ENCODE measurements at regions not wholly inside any gene's neighbourhood (a gene's known extent, or its start where the extent isn't known, plus 50 kb on each side); places are given as distances from the start of the nearest gene placed in this dataset.
"Not testable (repeated sequence)": the region's sequence is repeated elsewhere in the genome, so short reads cannot be mapped to it uniquely, and the experiment has no call there.

- no peak for DNase-seq
These were observed 188.9 kb downstream of the SIPA1L2 start for GRCh38 chr1:232441036-232441411.

- no peak for DNase-seq
These were observed 189.5 kb downstream of the SIPA1L2 start for GRCh38 chr1:232440325-232441035.

DNA sequence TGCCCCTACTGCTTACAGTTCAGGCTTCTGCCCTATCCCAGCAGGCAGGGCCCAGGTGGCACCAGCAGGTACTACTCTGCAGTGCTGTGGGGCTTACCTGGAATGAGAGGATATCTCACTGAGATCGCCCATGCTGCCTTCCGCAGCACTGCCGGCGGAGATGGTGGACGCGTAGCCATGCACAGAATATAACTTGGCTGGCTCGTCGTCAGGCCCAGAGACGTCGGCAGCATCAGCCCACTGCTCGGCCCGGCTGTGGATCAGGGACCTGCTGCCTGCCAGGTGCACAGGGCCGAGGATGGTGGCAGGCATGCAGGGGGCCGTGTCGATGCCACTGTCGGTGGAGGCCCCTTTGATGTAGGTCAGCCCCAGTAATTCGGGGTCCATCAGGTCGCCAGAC lies 190.9 kb downstream of the SIPA1L2 start:
- DNase-seq = no peak

DNA sequence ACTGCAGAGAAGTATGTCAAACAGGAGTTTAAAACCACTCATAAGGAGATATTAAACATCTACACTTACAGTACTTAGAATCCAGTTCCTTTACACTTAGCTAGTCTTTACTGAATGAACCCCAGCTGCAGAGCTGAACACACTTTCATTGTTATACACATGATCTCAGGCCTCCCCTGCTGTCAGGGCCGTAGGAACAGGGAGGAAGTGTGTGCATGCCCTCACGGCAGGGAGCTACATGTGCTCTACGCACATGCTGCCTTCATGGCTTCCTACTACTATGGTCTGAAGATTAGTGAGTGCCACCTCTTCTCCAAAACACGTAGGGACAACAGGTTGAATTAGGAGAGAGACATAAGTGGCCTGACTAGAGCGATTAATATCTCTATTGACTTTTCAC lies 191.5 kb downstream of the SIPA1L2 start:
- no peak for DNase-seq

DNA sequence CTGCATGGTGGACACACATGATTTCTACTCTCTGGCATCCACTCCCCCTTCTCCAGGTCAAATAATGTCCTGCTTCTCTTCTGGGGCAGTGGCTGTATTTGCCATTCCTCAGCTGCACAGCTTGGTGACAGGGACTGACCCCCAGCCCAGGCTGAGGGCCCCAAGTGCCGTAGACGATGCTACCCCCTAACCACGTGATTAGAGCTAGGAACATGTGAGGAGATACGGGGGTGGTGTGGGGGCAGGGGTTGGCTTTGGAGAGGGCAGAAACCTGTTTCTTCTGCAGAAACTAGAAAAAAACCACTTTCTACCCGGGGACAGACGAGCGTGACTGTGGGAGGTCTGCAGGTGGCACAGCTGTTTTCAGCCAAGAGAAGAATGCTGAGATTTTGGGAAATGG lies 192.4 kb downstream of the SIPA1L2 start:
- no peak for DNase-seq

- no peak for DNase-seq
These were observed 194.2 kb downstream of the SIPA1L2 start for GRCh38 chr1:232435729-232436128.

DNA sequence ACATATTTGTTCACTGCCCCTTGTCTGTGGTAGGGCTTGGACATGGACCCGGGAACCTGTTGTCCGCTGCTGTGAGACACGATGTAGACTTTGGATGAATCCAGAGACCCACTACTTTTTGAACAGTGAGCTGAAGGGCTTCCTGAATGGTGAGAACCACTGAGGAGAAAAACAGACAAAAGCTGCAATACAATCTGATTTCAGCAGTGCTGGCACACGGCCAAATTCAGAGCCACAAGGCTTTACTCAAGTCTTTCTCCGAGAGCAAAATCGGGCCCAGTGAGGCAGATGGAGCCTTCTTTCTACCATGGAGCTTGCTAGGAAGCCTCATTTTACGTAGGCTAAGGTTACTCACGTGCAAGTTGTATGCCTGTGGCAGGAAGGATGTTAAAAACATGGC lies 197.6 kb downstream of the SIPA1L2 start:
- no peak for DNase-seq

DNA sequence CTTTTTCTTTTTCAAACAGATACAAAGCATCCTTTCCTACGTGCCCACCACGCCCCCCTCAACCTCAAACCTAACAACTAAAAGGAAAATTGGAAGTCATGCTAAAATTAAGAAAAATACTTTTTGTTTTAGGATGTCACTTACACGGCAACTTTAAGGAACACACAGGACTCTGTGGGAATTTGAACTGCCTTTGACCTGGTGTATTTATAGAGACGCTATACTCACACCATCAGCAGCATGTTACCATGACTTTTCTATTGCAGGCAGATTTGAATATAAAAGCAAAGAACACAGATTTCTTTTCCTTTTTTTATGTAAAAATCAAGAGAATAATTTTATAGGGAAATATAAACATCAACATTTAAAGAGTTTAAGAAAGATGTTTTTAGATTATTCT lies 198.2 kb downstream of the SIPA1L2 start:
- DNase-seq = no peak

DNA sequence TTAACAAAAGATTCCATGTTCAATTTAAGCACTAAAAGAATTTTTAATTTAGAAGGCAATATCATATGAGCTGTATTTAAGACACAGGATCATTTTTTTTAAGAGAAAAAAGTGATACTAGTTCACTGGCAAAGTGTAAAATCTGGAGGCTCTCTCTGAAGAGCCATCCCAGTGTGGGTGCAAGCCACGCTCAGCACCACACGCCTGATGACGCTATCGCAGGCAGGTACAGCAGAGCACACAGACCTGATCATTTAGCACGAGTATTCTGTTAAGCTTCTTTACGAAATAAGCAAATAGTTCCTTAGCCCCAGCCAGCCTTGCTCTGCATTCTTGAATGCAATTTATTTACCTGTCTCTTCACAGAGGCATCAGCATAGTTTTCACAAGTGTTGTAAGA lies 198.6 kb downstream of the SIPA1L2 start:
- no peak for DNase-seq

GRCh38 chr1:232430467-232430866 lies 199.5 kb downstream of the SIPA1L2 start:
- no peak for DNase-seq

GRCh38 chr1:232428786-232429530 lies 201.0 kb downstream of the SIPA1L2 start:
- no peak for DNase-seq

- DNase-seq = no peak
These were observed 201.8 kb downstream of the SIPA1L2 start for GRCh38 chr1:232428036-232428645.

- no peak for DNase-seq
These were observed 203.1 kb downstream of the SIPA1L2 start for GRCh38 chr1:232426801-232427200.

- no peak for DNase-seq
These were observed 204.5 kb downstream of the SIPA1L2 start for GRCh38 chr1:232425421-232425820.

DNA sequence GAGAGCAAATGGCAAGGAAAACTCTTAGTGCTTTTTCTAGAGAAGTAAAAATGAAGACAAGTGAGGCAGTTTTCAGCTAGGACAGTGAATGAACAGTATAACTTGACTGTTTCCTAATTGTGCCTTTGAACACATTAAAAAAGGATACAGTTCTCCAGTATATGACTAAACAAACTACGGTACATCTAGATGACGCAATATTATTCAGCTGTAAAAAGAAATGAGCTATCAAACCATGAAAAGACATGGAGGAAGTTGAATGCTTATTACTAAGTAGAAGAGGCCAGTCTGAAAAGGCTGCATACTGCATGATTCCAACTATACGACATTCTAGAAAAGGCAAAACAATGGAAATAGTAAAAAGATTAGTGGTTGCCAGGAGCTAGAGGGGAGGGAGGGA lies 206.3 kb downstream of the SIPA1L2 start:
- DNase-seq = no peak

DNA sequence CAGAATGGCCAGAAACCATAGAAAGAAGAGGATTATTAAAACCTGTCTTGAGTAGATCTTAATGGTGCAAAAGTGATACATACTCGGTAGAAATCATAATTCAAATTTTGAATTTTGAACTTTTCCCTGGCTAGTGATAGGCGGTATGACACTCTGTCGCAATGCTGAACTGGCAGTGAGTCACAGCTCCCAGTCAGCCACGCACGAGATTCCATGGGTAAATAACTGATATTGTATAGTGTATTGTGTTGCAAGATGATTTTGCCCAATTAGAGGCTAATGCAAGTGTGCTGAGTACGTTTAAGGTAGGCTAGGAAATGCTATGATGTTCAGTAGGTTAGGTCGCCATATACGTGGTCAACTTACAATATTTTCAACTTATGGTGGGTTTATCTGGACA lies 207.0 kb downstream of the SIPA1L2 start:
- DNase-seq = no peak

DNA sequence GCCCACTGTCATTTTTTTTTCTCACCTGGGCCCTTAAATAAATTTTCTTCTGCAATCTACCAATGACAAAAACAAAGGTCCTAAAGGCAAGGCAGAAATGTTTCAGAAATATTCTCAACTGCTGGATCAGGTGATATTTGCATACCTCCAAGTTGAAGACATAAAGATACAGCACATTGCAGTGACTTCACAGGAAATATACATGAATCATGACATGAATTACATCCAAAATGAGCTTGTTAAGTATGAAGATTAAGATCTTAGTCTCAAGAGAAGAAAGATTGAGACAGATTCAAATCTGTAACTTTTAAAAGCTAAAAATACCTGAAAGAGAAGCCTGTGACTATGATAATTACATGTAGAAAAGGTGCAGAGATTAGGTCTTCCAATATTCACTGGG lies 207.8 kb downstream of the SIPA1L2 start:
- DNase-seq = no peak

- DNase-seq = no peak
These were observed 208.7 kb downstream of the SIPA1L2 start for GRCh38 chr1:232421143-232421796.

DNA sequence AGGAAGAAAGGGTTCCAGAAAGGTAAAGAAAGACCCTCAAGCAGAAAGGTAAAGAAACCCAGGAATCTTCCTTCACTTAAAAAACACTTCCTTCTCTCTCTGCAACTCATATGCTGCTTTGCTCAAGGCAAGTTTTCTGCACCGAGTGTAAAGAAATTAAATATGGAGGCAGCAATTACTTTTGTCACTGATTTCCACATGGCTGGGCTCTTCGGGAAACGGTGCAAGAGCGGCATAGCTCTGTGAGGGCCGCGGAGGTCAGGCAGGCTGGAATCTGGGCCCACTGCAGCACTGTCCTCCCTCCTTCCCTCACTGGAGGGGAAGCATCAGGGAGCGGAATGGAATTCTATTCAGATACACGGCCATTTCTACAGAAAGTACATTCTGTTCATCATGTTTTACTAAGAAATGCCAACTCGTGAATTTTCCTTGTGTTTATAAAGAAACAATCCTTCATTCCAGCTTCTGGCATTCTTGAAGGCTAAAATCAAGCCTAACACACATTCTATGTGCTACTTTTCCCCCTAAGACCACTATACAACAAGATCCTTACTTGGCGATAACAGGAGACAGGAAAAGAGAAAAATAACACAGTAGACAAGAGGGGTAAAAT lies 212.2 kb downstream of the SIPA1L2 start:
- no peak for DNase-seq

DNA sequence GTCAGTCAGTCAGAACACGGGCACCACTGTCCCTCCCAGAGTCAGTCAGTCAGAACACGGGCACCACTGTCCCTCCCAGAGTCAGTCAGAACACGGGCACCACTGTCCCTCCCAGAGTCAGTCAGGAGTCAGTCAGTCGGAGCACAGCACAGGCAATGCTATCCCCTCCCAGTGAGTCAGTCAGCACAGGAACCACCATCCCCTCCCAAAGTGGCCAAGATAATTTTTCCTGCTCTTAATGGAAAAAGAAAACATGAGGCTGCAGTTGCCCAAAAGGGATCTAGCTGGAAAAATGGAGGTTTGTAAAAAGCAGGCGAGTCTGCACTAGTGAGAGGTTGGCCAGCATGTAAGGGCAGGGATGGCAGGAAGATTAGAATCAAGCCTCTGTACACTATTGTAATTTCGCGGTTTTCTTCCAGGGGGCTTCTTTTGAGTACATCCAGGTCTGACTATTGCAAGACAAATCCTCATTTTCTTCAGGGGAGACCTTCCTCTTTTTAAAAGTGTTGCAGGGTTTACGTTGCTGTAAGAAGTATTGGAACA lies 213.8 kb downstream of the SIPA1L2 start:
- DNase-seq = no peak

DNA sequence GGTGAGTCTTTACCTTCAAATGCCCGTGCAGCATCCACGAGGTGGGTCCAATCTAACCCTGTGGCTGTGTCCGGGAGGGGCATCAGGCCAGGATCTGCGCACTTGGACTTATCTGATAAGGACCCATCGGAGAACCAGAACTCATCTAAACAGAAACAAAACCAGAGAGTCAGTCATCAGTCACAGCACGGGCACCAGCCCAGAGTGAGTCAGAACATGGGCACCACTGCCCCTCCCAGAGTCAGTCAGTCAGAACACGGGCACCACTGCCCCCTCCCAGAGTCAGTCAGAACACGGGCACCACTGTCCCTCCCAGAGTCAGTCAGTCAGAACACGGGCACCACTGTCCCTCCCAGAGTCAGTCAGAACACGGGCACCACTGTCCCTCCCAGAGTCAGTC lies 214.5 kb downstream of the SIPA1L2 start:
- DNase-seq = not testable (repeated sequence)

- no peak for DNase-seq
These were observed 215.8 kb downstream of the SIPA1L2 start for GRCh38 chr1:232414100-232414499.

GRCh38 chr1:232413674-232414073 lies 216.3 kb downstream of the SIPA1L2 start:
- no peak for DNase-seq

Data from CD4-positive, alpha-beta T cell treated with Interleukin-6 for 4 hours (primary cell).